SJSA1 (cell line): ENCODE measurements at regions not wholly inside any gene's neighbourhood (a gene's known extent, or its start where the extent isn't known, plus 50 kb on each side); places are given as distances from the start of the nearest gene placed in this dataset.
"Not testable (repeated sequence)": the region's sequence is repeated elsewhere in the genome, so short reads cannot be mapped to it uniquely, and the experiment has no call there.

Experiments
- DNase-seq, 2 experiments: peaks; one replicate each; pipeline ENCODE4 v3.0.0-alpha.2; 2015 to 2020; ENCODE audit warnings: low spot score in 2 of 2, low read depth in 1 of 2
- H3K27ac ChIP-seq: fragments of 250-450 bp; sonication (Bioruptor Pico); 2 replicates; pipeline ENCODE4 v1.5.1; 2020; ENCODE audit warnings: mild to moderate bottlenecking, moderate library complexity
- H3K27me3 ChIP-seq: fragments of 250-450 bp; sonication (Bioruptor Pico); replicated peaks from 2 replicates; pipeline ENCODE4 v1.5.1; 2020; ENCODE audit warnings: mild to moderate bottlenecking, moderate library complexity
- H3K36me3 ChIP-seq: fragments of 250-450 bp; sonication (Bioruptor Pico); 2 replicates; pipeline ENCODE4 v1.5.1; 2020; ENCODE audit warnings: mild to moderate bottlenecking
- H3K4me1 ChIP-seq: fragments of 250-450 bp; sonication (Bioruptor Pico); replicated peaks from 2 replicates; pipeline ENCODE4 v1.6.1; 2021; ENCODE audit warnings: mild to moderate bottlenecking
- H3K4me3 ChIP-seq: fragments of 250-450 bp; sonication (Bioruptor Pico); 2 replicates; pipeline ENCODE4 v1.5.1; 2020; ENCODE audit warnings: mild to moderate bottlenecking
- H3K9me3 ChIP-seq: fragments of 250-450 bp; sonication (Bioruptor Pico); replicated peaks from 2 replicates; pipeline ENCODE4 v1.5.1; 2020; ENCODE audit warnings: mild to moderate bottlenecking

GRCh38 chr2:100692906-100693305, 127.0 kb upstream of the NPAS2 start:
- Histone ChIP-seq H3K9me3 (peaks cover 7% of the 10 kb centered on the region), H3K36me3 (no peaks in the 10 kb centered on the region), H3K27me3 (no peaks in the 10 kb centered on the region), H3K27ac (no peak overlapping the region), H3K4me3 (no peak overlapping the region), H3K4me1 (peaks cover 33% of the 10 kb centered on the region)
- DNase-seq = peak in 1 of 2 experiments; percentile 36

- H3K4me3 ChIP-seq = no peak overlapping the region
- DNase-seq = no peak
- no peaks in the 10 kb centered on the region for H3K36me3 ChIP-seq
- H3K27me3 ChIP-seq = no peaks in the 10 kb centered on the region
- H3K4me1 ChIP-seq = no peaks in the 10 kb centered on the region
- no peak overlapping the region for H3K27ac ChIP-seq
- peaks cover 7% of the 10 kb centered on the region for H3K9me3 ChIP-seq
Observed at GRCh38 chr2:100699131-100699530, 120.8 kb upstream of the NPAS2 start.

- Histone ChIP-seq H3K27ac (no peak overlapping the region), H3K4me1 (no peaks in the 10 kb centered on the region), H3K4me3 (no peak overlapping the region), H3K27me3 (no peaks in the 10 kb centered on the region), H3K36me3 (no peaks in the 10 kb centered on the region), H3K9me3 (no peaks in the 10 kb centered on the region)
- no peak for DNase-seq
Observed at GRCh38 chr2:100702438-100703109, 117.4 kb upstream of the NPAS2 start.

- H3K27ac ChIP-seq = no peak overlapping the region
- no peaks in the 10 kb centered on the region for H3K9me3 ChIP-seq
- DNase-seq = no peak
- H3K4me3 ChIP-seq = no peak overlapping the region
- H3K4me1 ChIP-seq = no peaks in the 10 kb centered on the region
- no peaks in the 10 kb centered on the region for H3K27me3 ChIP-seq
- no peaks in the 10 kb centered on the region for H3K36me3 ChIP-seq
Observed at GRCh38 chr2:100703213-100703612, 116.7 kb upstream of the NPAS2 start.

GRCh38 chr2:100703739-100704138, 116.2 kb upstream of the NPAS2 start:
- Histone ChIP-seq H3K4me3 (no peak overlapping the region), H3K27ac (no peak overlapping the region), H3K4me1 (no peaks in the 10 kb centered on the region), H3K9me3 (no peaks in the 10 kb centered on the region), H3K27me3 (no peaks in the 10 kb centered on the region), H3K36me3 (no peaks in the 10 kb centered on the region)
- DNase-seq = no peak

- Histone ChIP-seq H3K4me3 (no peak overlapping the region), H3K27ac (no peak overlapping the region), H3K9me3 (no peaks in the 10 kb centered on the region), H3K27me3 (no peaks in the 10 kb centered on the region), H3K36me3 (no peaks in the 10 kb centered on the region), H3K4me1 (no peaks in the 10 kb centered on the region)
- DNase-seq = no peak
Observed at GRCh38 chr2:100704156-100704555, 115.8 kb upstream of the NPAS2 start.

GRCh38 chr2:100704711-100705110, 115.2 kb upstream of the NPAS2 start:
- H3K9me3 ChIP-seq = no peaks in the 10 kb centered on the region
- H3K4me1 ChIP-seq = no peaks in the 10 kb centered on the region
- DNase-seq = no peak
- no peak overlapping the region for H3K27ac ChIP-seq
- no peaks in the 10 kb centered on the region for H3K27me3 ChIP-seq
- H3K4me3 ChIP-seq = no peak overlapping the region
- H3K36me3 ChIP-seq = no peaks in the 10 kb centered on the region

GRCh38 chr2:100707016-100707947, 112.7 kb upstream of the NPAS2 start:
- Histone ChIP-seq H3K9me3 (no peaks in the 10 kb centered on the region), H3K27ac (no peak overlapping the region), H3K4me3 (no peak overlapping the region), H3K4me1 (no peaks in the 10 kb centered on the region), H3K27me3 (no peaks in the 10 kb centered on the region), H3K36me3 (no peaks in the 10 kb centered on the region)
- no peak for DNase-seq

GRCh38 chr2:100708333-100708732, 111.6 kb upstream of the NPAS2 start:
- Histone ChIP-seq H3K9me3 (no peaks in the 10 kb centered on the region), H3K4me3 (no peak overlapping the region), H3K27ac (no peak overlapping the region), H3K27me3 (no peaks in the 10 kb centered on the region), H3K4me1 (no peaks in the 10 kb centered on the region), H3K36me3 (no peaks in the 10 kb centered on the region)
- DNase-seq = no peak

- no peak overlapping the region for H3K4me3 ChIP-seq
- H3K4me1 ChIP-seq = no peaks in the 10 kb centered on the region
- H3K9me3 ChIP-seq = no peaks in the 10 kb centered on the region
- DNase-seq = no peak
- H3K27me3 ChIP-seq = no peaks in the 10 kb centered on the region
- H3K36me3 ChIP-seq = no peaks in the 10 kb centered on the region
- H3K27ac ChIP-seq = no peak overlapping the region
Observed at GRCh38 chr2:100713106-100713505, 106.8 kb upstream of the NPAS2 start.

- H3K4me1 ChIP-seq, DNase-seq, H3K36me3 ChIP-seq, H3K4me3 ChIP-seq, H3K27ac ChIP-seq, H3K27me3 ChIP-seq, H3K9me3 ChIP-seq: not testable (repeated sequence)
Observed at GRCh38 chr2:100714396-100715010, 105.4 kb upstream of the NPAS2 start.

- H3K27ac ChIP-seq, H3K9me3 ChIP-seq, H3K4me3 ChIP-seq, H3K36me3 ChIP-seq, H3K4me1 ChIP-seq, DNase-seq, H3K27me3 ChIP-seq: not testable (repeated sequence)
Observed at GRCh38 chr2:100715861-100716260, 104.1 kb upstream of the NPAS2 start.

- no peaks in the 10 kb centered on the region for H3K9me3 ChIP-seq
- no peak for DNase-seq
- H3K4me1 ChIP-seq = no peaks in the 10 kb centered on the region
- H3K27me3 ChIP-seq = 0 out of 2 replicates have a peak, but pooled peaks cover 3% of the 10 kb centered on the region
- H3K4me3 ChIP-seq = no peak overlapping the region
- no peaks in the 10 kb centered on the region for H3K36me3 ChIP-seq
- H3K27ac ChIP-seq = no peak overlapping the region
Observed at GRCh38 chr2:100716581-100716980, 103.4 kb upstream of the NPAS2 start.

- Histone ChIP-seq H3K27ac (no peak overlapping the region), H3K4me1 (no peaks in the 10 kb centered on the region), H3K36me3 (no peaks in the 10 kb centered on the region), H3K9me3 (no peaks in the 10 kb centered on the region), H3K27me3 (0 out of 2 replicates have a peak, but pooled peaks cover 3% of the 10 kb centered on the region), H3K4me3 (no peak overlapping the region)
- no peak for DNase-seq
Observed at GRCh38 chr2:100718065-100718629, 101.8 kb upstream of the NPAS2 start.
